ENCODE measurements at regions not wholly inside any gene's neighbourhood (a gene's known extent, or its start where the extent isn't known, plus 50 kb on each side); places are given as distances from the start of the nearest gene placed in this dataset.

- no peak overlapping the region for H4K8ac ChIP-seq (ENCODE audit: low read depth, low read length)
- H2BK120ac ChIP-seq (ENCODE audit: low read depth, low read length), result no peak overlapping the region
- H2BK12ac ChIP-seq (ENCODE audit: low read length), result no peak overlapping the region
- H3K79me1 ChIP-seq (ENCODE audit: low read depth, low read length), result no peaks in the 10 kb centered on the region
- H3K27me3 ChIP-seq (ENCODE audit: control insufficient read depth in 3 of 3, insufficient read depth in 3 of 3, low read depth in 1 of 3, low read length in 3 of 3), result no peaks in the 10 kb centered on the region
- no peaks in the 10 kb centered on the region for H3K4me1 ChIP-seq (ENCODE audit: control insufficient read depth in 2 of 2, insufficient read depth in 1 of 2, low read depth in 1 of 2, low read length in 2 of 2)
- no peaks in the 10 kb centered on the region for H3K36me3 ChIP-seq (replicated peaks in 1 of 2; ENCODE audit: control insufficient read depth in 2 of 2, insufficient read depth in 2 of 2, low read length in 2 of 2)
- no peak overlapping the region for H2AK5ac ChIP-seq (ENCODE audit: low read depth, low read length)
- no peaks in the 10 kb centered on the region for H3K9me3 ChIP-seq (replicated peaks in 1 of 2; ENCODE audit: control insufficient read depth in 2 of 2, insufficient read depth in 1 of 2, low read depth in 1 of 2, low read length in 2 of 2)
- H3K18ac ChIP-seq (ENCODE audit: low read length), result no peak overlapping the region
- no peak overlapping the region for H2AFZ ChIP-seq (ENCODE audit: low read length)
- H3K14ac ChIP-seq (ENCODE audit: low read length), result no peak overlapping the region
- no peak overlapping the region for H3K4ac ChIP-seq (ENCODE audit: low read length)
- no peak overlapping the region for H3K9ac ChIP-seq (ENCODE audit: low read depth, low read length, poor library complexity)
- H2BK15ac ChIP-seq (ENCODE audit: low read length), result no peak overlapping the region
- no peak overlapping the region for H3K27ac ChIP-seq (replicated peaks; ENCODE audit: low read length)
- no peak overlapping the region for H3K4me3 ChIP-seq (ENCODE audit: low read length in 2 of 2)
- WGBS, 2 donors (ENCODE audit: extremely low coverage in 2 of 2, insufficient read length in 2 of 2, insufficient replicate concordance in 1 of 2), result no CpG with 5 or more reads among the region's 2 CpGs
- H3K23ac ChIP-seq (ENCODE audit: low read depth, low read length, poor library complexity), result no peak overlapping the region
- H4K91ac ChIP-seq (ENCODE audit: low read depth, low read length, poor library complexity), result no peak overlapping the region
- no peak for DNase-seq (ENCODE audit: low spot score)
- no peak overlapping the region for H3K4me2 ChIP-seq (ENCODE audit: insufficient read depth, low read length, poor library complexity, severe bottlenecking)
- no peak overlapping the region for H2BK5ac ChIP-seq (ENCODE audit: low read length)
Observed at GRCh38 chr10:23872290-23872689, 336.6 kb upstream of the KIAA1217 start.

GRCh38 chr10:23877791-23878320, 331.1 kb upstream of the KIAA1217 start:
- Histone ChIP-seq H3K27ac (replicated peaks; ENCODE audit: low read length) (no peak overlapping the region), H3K4me3 (ENCODE audit: low read length in 2 of 2) (no peak overlapping the region), H3K9ac (ENCODE audit: low read depth, low read length, poor library complexity) (no peak overlapping the region), H3K4ac (ENCODE audit: low read length) (peak overlapping the region; percentile 38), H3K9me3 (replicated peaks in 1 of 2; ENCODE audit: control insufficient read depth in 2 of 2, insufficient read depth in 1 of 2, low read depth in 1 of 2, low read length in 2 of 2) (no peaks in the 10 kb centered on the region), H2AK5ac (ENCODE audit: low read depth, low read length) (no peak overlapping the region), H3K4me2 (ENCODE audit: insufficient read depth, low read length, poor library complexity, severe bottlenecking) (no peak overlapping the region), H2BK5ac (ENCODE audit: low read length) (no peak overlapping the region), H3K14ac (ENCODE audit: low read length) (no peak overlapping the region), H2AFZ (ENCODE audit: low read length) (no peak overlapping the region), H2BK12ac (ENCODE audit: low read length) (no peak overlapping the region), H2BK15ac (ENCODE audit: low read length) (no peak overlapping the region), H3K27me3 (ENCODE audit: control insufficient read depth in 3 of 3, insufficient read depth in 3 of 3, low read depth in 1 of 3, low read length in 3 of 3) (no peaks in the 10 kb centered on the region), H3K4me1 (ENCODE audit: control insufficient read depth in 2 of 2, insufficient read depth in 1 of 2, low read depth in 1 of 2, low read length in 2 of 2) (no peaks in the 10 kb centered on the region), H4K91ac (ENCODE audit: low read depth, low read length, poor library complexity) (no peak overlapping the region), H3K36me3 (replicated peaks in 1 of 2; ENCODE audit: control insufficient read depth in 2 of 2, insufficient read depth in 2 of 2, low read length in 2 of 2) (no peaks in the 10 kb centered on the region), H3K79me1 (ENCODE audit: low read depth, low read length) (no peaks in the 10 kb centered on the region), H4K8ac (ENCODE audit: low read depth, low read length) (no peak overlapping the region), H3K18ac (ENCODE audit: low read length) (no peak overlapping the region), H3K23ac (ENCODE audit: low read depth, low read length, poor library complexity) (no peak overlapping the region), H2BK120ac (ENCODE audit: low read depth, low read length) (no peak overlapping the region)
- DNase-seq (ENCODE audit: low spot score), result no peak
- no CpG with 5 or more reads among the region's 10 CpGs for WGBS, 2 donors (ENCODE audit: extremely low coverage in 2 of 2, insufficient read length in 2 of 2, insufficient replicate concordance in 1 of 2)

GRCh38 chr10:23884670-23885069, 324.3 kb upstream of the KIAA1217 start:
- H3K36me3 ChIP-seq (replicated peaks in 1 of 2; ENCODE audit: control insufficient read depth in 2 of 2, insufficient read depth in 2 of 2, low read length in 2 of 2), result no peaks in the 10 kb centered on the region
- no peak overlapping the region for H2BK12ac ChIP-seq (ENCODE audit: low read length)
- H4K91ac ChIP-seq (ENCODE audit: low read depth, low read length, poor library complexity), result no peak overlapping the region
- no peaks in the 10 kb centered on the region for H3K9me3 ChIP-seq (replicated peaks in 1 of 2; ENCODE audit: control insufficient read depth in 2 of 2, insufficient read depth in 1 of 2, low read depth in 1 of 2, low read length in 2 of 2)
- no peak overlapping the region for H3K23ac ChIP-seq (ENCODE audit: low read depth, low read length, poor library complexity)
- no peak overlapping the region for H2BK5ac ChIP-seq (ENCODE audit: low read length)
- H2AK5ac ChIP-seq (ENCODE audit: low read depth, low read length), result no peak overlapping the region
- no peak overlapping the region for H2BK120ac ChIP-seq (ENCODE audit: low read depth, low read length)
- no peak overlapping the region for H3K4me3 ChIP-seq (ENCODE audit: low read length in 2 of 2)
- no peaks in the 10 kb centered on the region for H3K27me3 ChIP-seq (ENCODE audit: control insufficient read depth in 3 of 3, insufficient read depth in 3 of 3, low read depth in 1 of 3, low read length in 3 of 3)
- H3K4ac ChIP-seq (ENCODE audit: low read length), result no peak overlapping the region
- no peak overlapping the region for H3K18ac ChIP-seq (ENCODE audit: low read length)
- H2AFZ ChIP-seq (ENCODE audit: low read length), result no peak overlapping the region
- no peak overlapping the region for H4K8ac ChIP-seq (ENCODE audit: low read depth, low read length)
- WGBS, 2 donors (ENCODE audit: extremely low coverage in 2 of 2, insufficient read length in 2 of 2, insufficient replicate concordance in 1 of 2), result no CpG with 5 or more reads among the region's 2 CpGs
- no peak overlapping the region for H3K27ac ChIP-seq (replicated peaks; ENCODE audit: low read length)
- no peak overlapping the region for H3K4me2 ChIP-seq (ENCODE audit: insufficient read depth, low read length, poor library complexity, severe bottlenecking)
- no peak overlapping the region for H3K9ac ChIP-seq (ENCODE audit: low read depth, low read length, poor library complexity)
- no peak overlapping the region for H3K14ac ChIP-seq (ENCODE audit: low read length)
- no peaks in the 10 kb centered on the region for H3K4me1 ChIP-seq (ENCODE audit: control insufficient read depth in 2 of 2, insufficient read depth in 1 of 2, low read depth in 1 of 2, low read length in 2 of 2)
- no peak overlapping the region for H2BK15ac ChIP-seq (ENCODE audit: low read length)
- no peak for DNase-seq (ENCODE audit: low spot score)
- no peaks in the 10 kb centered on the region for H3K79me1 ChIP-seq (ENCODE audit: low read depth, low read length)

- Histone ChIP-seq H3K4ac (ENCODE audit: low read length) (no peak overlapping the region), H2BK15ac (ENCODE audit: low read length) (no peak overlapping the region), H3K79me1 (ENCODE audit: low read depth, low read length) (no peaks in the 10 kb centered on the region), H2AFZ (ENCODE audit: low read length) (no peak overlapping the region), H3K4me3 (ENCODE audit: low read length in 2 of 2) (no peak overlapping the region), H2BK120ac (ENCODE audit: low read depth, low read length) (no peak overlapping the region), H3K23ac (ENCODE audit: low read depth, low read length, poor library complexity) (no peak overlapping the region), H4K8ac (ENCODE audit: low read depth, low read length) (no peak overlapping the region), H3K4me1 (ENCODE audit: control insufficient read depth in 2 of 2, insufficient read depth in 1 of 2, low read depth in 1 of 2, low read length in 2 of 2) (no peaks in the 10 kb centered on the region), H3K27me3 (ENCODE audit: control insufficient read depth in 3 of 3, insufficient read depth in 3 of 3, low read depth in 1 of 3, low read length in 3 of 3) (no peaks in the 10 kb centered on the region), H3K4me2 (ENCODE audit: insufficient read depth, low read length, poor library complexity, severe bottlenecking) (no peak overlapping the region), H3K9me3 (replicated peaks in 1 of 2; ENCODE audit: control insufficient read depth in 2 of 2, insufficient read depth in 1 of 2, low read depth in 1 of 2, low read length in 2 of 2) (no peaks in the 10 kb centered on the region), H2AK5ac (ENCODE audit: low read depth, low read length) (no peak overlapping the region), H3K18ac (ENCODE audit: low read length) (no peak overlapping the region), H3K27ac (replicated peaks; ENCODE audit: low read length) (no peak overlapping the region), H2BK12ac (ENCODE audit: low read length) (no peak overlapping the region), H3K14ac (ENCODE audit: low read length) (no peak overlapping the region), H3K9ac (ENCODE audit: low read depth, low read length, poor library complexity) (no peak overlapping the region), H4K91ac (ENCODE audit: low read depth, low read length, poor library complexity) (no peak overlapping the region), H3K36me3 (replicated peaks in 1 of 2; ENCODE audit: control insufficient read depth in 2 of 2, insufficient read depth in 2 of 2, low read length in 2 of 2) (no peaks in the 10 kb centered on the region), H2BK5ac (ENCODE audit: low read length) (no peak overlapping the region)
- DNase-seq (ENCODE audit: low spot score), result no peak
- no CpG with 5 or more reads among the region's 5 CpGs for WGBS, 2 donors (ENCODE audit: extremely low coverage in 2 of 2, insufficient read length in 2 of 2, insufficient replicate concordance in 1 of 2)
Observed at GRCh38 chr10:23885853-23886252, 323.1 kb upstream of the KIAA1217 start.
